NCI-H1105 treated with DMSO at 0.1 percent for 48 hours (cell line): ENCODE measurements at regions not wholly inside any gene's neighbourhood (a gene's known extent, or its start where the extent isn't known, plus 50 kb on each side); places are given as distances from the start of the nearest gene placed in this dataset.

ENCODE experiments used
- DNase-seq: peaks from one replicate; lab custom pipeline; 2025; lab: John Stamatoyannopoulos, UW

GRCh38 chr1:186620566-186621350 is 59.5 kb downstream of the PTGS2 start:
- no peak for DNase-seq

GRCh38 chr1:186618401-186619170 is 61.6 kb downstream of the PTGS2 start:
- DNase-seq: peak; percentile 41

- DNase-seq: no peak
These were observed 62.3 kb downstream of the PTGS2 start for GRCh38 chr1:186617926-186618325.

GRCh38 chr1:186616511-186616910 is 63.7 kb downstream of the PTGS2 start:
- no peak for DNase-seq

GRCh38 chr1:186615332-186615731 is 64.9 kb downstream of the PTGS2 start:
- DNase-seq: no peak

GRCh38 chr1:186611156-186611555 is 69.1 kb downstream of the PTGS2 start:
- DNase-seq: no peak

GRCh38 chr1:186609183-186609582 is 71.0 kb downstream of the PTGS2 start:
- DNase-seq: peak; percentile 83

GRCh38 chr1:186605762-186606350 is 74.4 kb downstream of the PTGS2 start:
- DNase-seq: peak; percentile 52

GRCh38 chr1:186595969-186596368 is 84.3 kb downstream of the PTGS2 start:
- DNase-seq: no peak

- no peak for DNase-seq
These were observed 101.8 kb downstream of the PTGS2 start for GRCh38 chr1:186578325-186579016.

- no peak for DNase-seq
These were observed 102.6 kb downstream of the PTGS2 start for GRCh38 chr1:186577633-186578032.

- DNase-seq: peak; percentile 66
These were observed 103.0 kb downstream of the PTGS2 start for GRCh38 chr1:186577216-186577615.

- DNase-seq: no peak
These were observed 104.9 kb downstream of the PTGS2 start for GRCh38 chr1:186575348-186575747.

- no peak for DNase-seq
These were observed 105.3 kb downstream of the PTGS2 start for GRCh38 chr1:186574926-186575325.

- no peak for DNase-seq
These were observed 107.7 kb downstream of the PTGS2 start for GRCh38 chr1:186572509-186572908.

GRCh38 chr1:186571771-186572170 is 108.5 kb downstream of the PTGS2 start:
- DNase-seq: no peak

- DNase-seq: no peak
These were observed 108.9 kb upstream of the PDC start for GRCh38 chr1:186569856-186570255.

GRCh38 chr1:186568221-186568620 is 107.3 kb upstream of the PDC start:
- DNase-seq: no peak

- DNase-seq: no peak
These were observed 105.4 kb upstream of the PDC start for GRCh38 chr1:186566140-186566855.

- DNase-seq: no peak
These were observed 103.7 kb upstream of the PDC start for GRCh38 chr1:186564582-186564981.

GRCh38 chr1:186559601-186560116 is 98.7 kb upstream of the PDC start:
- DNase-seq: no peak
